KMS-11 (cell line): ENCODE measurements at regions not wholly inside any gene's neighbourhood (a gene's known extent, or its start where the extent isn't known, plus 50 kb on each side); places are given as distances from the start of the nearest gene placed in this dataset.
A peak's percentile ranks its signal among the peaks of the same experiment; 100 is the strongest.

Experiments
- H2AFZ ChIP-seq: fragments of 200-600 bp; sonication (generic); 2 replicates; pipeline ENCODE4 v1.6.1; 2016; ENCODE audit warnings: antibody characterized with exemption, mixed run types, low read depth
- H3K27ac ChIP-seq: fragments of 200-600 bp; sonication (generic); 2 replicates; pipeline ENCODE4 v1.6.1; 2016; ENCODE audit warnings: mild to moderate bottlenecking, mixed run types
- H3K27me3 ChIP-seq: fragments of 200-600 bp; sonication (generic); 2 replicates; pipeline ENCODE4 v1.6.1; 2017; ENCODE audit warnings: mild to moderate bottlenecking, low read depth, mixed run types, moderate library complexity; ENCODE audit not compliant: insufficient read depth
- H3K36me3 ChIP-seq: fragments of 200-600 bp; sonication (generic); 2 replicates; pipeline ENCODE4 v1.6.1; 2017; ENCODE audit warnings: mild to moderate bottlenecking, mixed run types; ENCODE audit not compliant: insufficient read depth
- H3K4me1 ChIP-seq: fragments of 200-600 bp; sonication (generic); 2 replicates; pipeline ENCODE4 v1.6.1; 2016; ENCODE audit warnings: mild to moderate bottlenecking, low read depth, mixed run types; ENCODE audit not compliant: poor library complexity, severe bottlenecking
- H3K4me2 ChIP-seq: fragments of 200-600 bp; sonication (generic); 2 replicates; pipeline ENCODE4 v1.7.0; 2016; ENCODE audit warnings: mild to moderate bottlenecking, mixed run types
- H3K4me3 ChIP-seq: fragments of 200-600 bp; sonication (generic); IDR thresholded peaks from 2 replicates; pipeline ENCODE4 v1.6.1; 2017; ENCODE audit warnings: low read depth, low read length, mixed read lengths; ENCODE audit not compliant: insufficient read depth
- H3K79me2 ChIP-seq: fragments of 200-600 bp; sonication (generic); 2 replicates; pipeline ENCODE4 v1.6.1; 2016; ENCODE audit warnings: low read depth, mixed run types; ENCODE audit not compliant: insufficient read depth
- H3K9ac ChIP-seq: fragments of 200-600 bp; sonication (generic); 2 replicates; pipeline ENCODE4 v1.6.1; 2016; ENCODE audit warnings: mild to moderate bottlenecking, mixed run types
- H4K20me1 ChIP-seq: fragments of 200-600 bp; sonication (generic); 2 replicates; pipeline ENCODE4 v1.6.1; 2016; ENCODE audit warnings: mild to moderate bottlenecking, mixed run types; ENCODE audit not compliant: insufficient read depth
- CTCF ChIP-seq: fragments of 200-600 bp; sonication (generic); conservative IDR thresholded peaks from 2 replicates; pipeline ENCODE4 v1.6.1; 2017; ENCODE audit warnings: low read depth, mild to moderate bottlenecking, antibody characterized with exemption, low read length, moderate library complexity, mixed read lengths

DNA sequence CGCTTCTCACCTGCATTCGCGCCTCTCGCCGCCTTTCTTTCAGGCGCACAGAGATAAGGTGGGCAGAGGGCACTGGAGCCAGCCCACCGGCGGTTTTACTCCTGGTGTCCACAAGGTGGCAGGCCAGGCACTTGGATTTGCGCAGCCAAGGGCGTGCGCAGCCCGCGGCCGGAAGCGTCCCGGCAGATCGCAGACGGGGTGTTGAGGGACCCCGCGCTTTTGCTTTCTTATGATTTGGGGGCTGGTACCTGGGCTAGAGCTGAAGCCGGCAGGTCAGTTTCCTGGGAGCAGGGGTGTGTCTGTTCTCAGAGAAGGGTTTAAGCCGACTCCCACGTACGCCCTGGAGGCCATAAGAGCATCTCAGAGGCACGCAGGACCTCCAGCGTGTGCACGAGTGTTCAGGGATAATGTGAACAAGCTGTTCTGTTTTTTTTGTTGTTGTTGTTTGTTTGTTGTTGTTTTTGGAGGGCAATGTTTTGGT is 305.6 kb upstream of the CXCR4 start:
- Histone ChIP-seq H4K20me1 (no peaks in the 10 kb centered on the region), H3K27me3 (no peaks in the 10 kb centered on the region), H3K9ac (no peak overlapping the region), H3K27ac (no peak overlapping the region), H3K4me1 (no peaks in the 10 kb centered on the region), H3K36me3 (no peaks in the 10 kb centered on the region), H3K79me2 (no peaks in the 10 kb centered on the region), H2AFZ (peak overlapping the region; percentile 39), H3K4me3 (no peak overlapping the region), H3K4me2 (peak overlapping the region; percentile 51)
- TF ChIP-seq CTCF: peak; percentile 63

DNA sequence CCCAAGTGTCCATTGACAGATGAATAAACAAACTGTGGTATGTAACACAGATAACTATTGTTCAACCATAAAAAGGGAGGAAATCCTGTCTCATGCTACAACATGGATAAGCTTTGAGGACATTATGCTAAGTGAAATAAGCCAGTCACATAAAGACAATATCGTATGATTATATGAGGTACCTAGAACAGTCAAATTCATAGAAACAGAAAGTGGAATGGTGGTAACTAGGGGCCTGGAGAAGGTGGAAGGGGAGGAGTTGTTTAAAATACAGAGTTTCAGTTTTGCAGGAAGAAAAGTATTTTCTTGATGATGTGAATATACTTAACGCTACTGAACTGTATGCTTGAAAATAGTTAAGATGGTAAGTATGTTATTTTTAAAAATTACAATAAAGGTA is 304.6 kb upstream of the CXCR4 start:
- H3K9ac ChIP-seq: no peak overlapping the region
- H3K27ac ChIP-seq: no peak overlapping the region
- H4K20me1 ChIP-seq: no peaks in the 10 kb centered on the region
- no peaks in the 10 kb centered on the region for H3K36me3 ChIP-seq
- no peak overlapping the region for H2AFZ ChIP-seq
- no peaks in the 10 kb centered on the region for H3K27me3 ChIP-seq
- no peak for TF ChIP-seq CTCF
- no peaks in the 10 kb centered on the region for H3K79me2 ChIP-seq
- no peak overlapping the region for H3K4me3 ChIP-seq
- H3K4me2 ChIP-seq: no peak overlapping the region
- no peaks in the 10 kb centered on the region for H3K4me1 ChIP-seq

GRCh38 chr2:136420346-136420745 is 302.4 kb upstream of the CXCR4 start:
- H3K27me3 ChIP-seq: no peaks in the 10 kb centered on the region
- no peaks in the 10 kb centered on the region for H3K4me1 ChIP-seq
- no peaks in the 10 kb centered on the region for H3K36me3 ChIP-seq
- H3K27ac ChIP-seq: no peak overlapping the region
- no peak overlapping the region for H2AFZ ChIP-seq
- no peak overlapping the region for H3K4me3 ChIP-seq
- no peak overlapping the region for H3K9ac ChIP-seq
- no peaks in the 10 kb centered on the region for H3K79me2 ChIP-seq
- H3K4me2 ChIP-seq: no peak overlapping the region
- H4K20me1 ChIP-seq: no peaks in the 10 kb centered on the region
- no peak for TF ChIP-seq CTCF

GRCh38 chr2:136411946-136412345 is 294.0 kb upstream of the CXCR4 start:
- Histone ChIP-seq H2AFZ (no peak overlapping the region), H3K4me2 (no peak overlapping the region), H3K36me3 (no peaks in the 10 kb centered on the region), H4K20me1 (no peaks in the 10 kb centered on the region), H3K27me3 (no peaks in the 10 kb centered on the region), H3K4me1 (no peaks in the 10 kb centered on the region), H3K9ac (no peak overlapping the region), H3K27ac (no peak overlapping the region), H3K79me2 (no peaks in the 10 kb centered on the region), H3K4me3 (no peak overlapping the region)
- TF ChIP-seq CTCF: no peak
